Calu3 (cell line): ENCODE measurements at regions not wholly inside any gene's neighbourhood (a gene's known extent, or its start where the extent isn't known, plus 50 kb on each side); places are given as distances from the start of the nearest gene placed in this dataset.

Source experiments
- BruUV-seq: library from RNA; stranded (reverse); fragments of 400-500 nt; replicated peaks from 2 replicates; lab custom pipeline; 2021; lab: Mats Ljungman, UMichigan
- CTCF ChIA-PET: fragments of 300-600 bp; sonication (Branson Sonifier 250); formaldehyde crosslinking; loops from one replicate; lab custom pipeline; 2022; ENCODE audit warnings: antibody characterized with exemption; lab: Charles Lee
- DNase-seq: peaks from one replicate; pipeline ENCODE4 v3.0.0; 2022
- H3K27ac Mint-ChIP-seq: one replicate; pipeline ENCODE4 v1.8.0; 2022; ENCODE audit warnings: mixed read lengths; ENCODE audit not compliant: unreplicated experiment
- H3K27me3 Mint-ChIP-seq: one replicate; pipeline ENCODE4 v1.8.0; 2022; ENCODE audit warnings: mixed read lengths; ENCODE audit not compliant: unreplicated experiment
- H3K36me3 Mint-ChIP-seq: one replicate; pipeline ENCODE4 v1.8.0; 2022; ENCODE audit warnings: mild to moderate bottlenecking, moderate library complexity, mixed read lengths; ENCODE audit not compliant: insufficient read depth, unreplicated experiment
- H3K4me1 Mint-ChIP-seq: one replicate; pipeline ENCODE4 v1.8.0; 2022; ENCODE audit warnings: mild to moderate bottlenecking, low read depth, mixed read lengths; ENCODE audit not compliant: unreplicated experiment
- H3K4me3 Mint-ChIP-seq: one replicate; pipeline ENCODE4 v1.8.0; 2022; ENCODE audit warnings: mild to moderate bottlenecking, low read depth, moderate library complexity, mixed read lengths; ENCODE audit not compliant: unreplicated experiment
- H3K9me3 Mint-ChIP-seq: one replicate; pipeline ENCODE4 v1.8.0; 2022; ENCODE audit warnings: low read depth, mixed read lengths; ENCODE audit not compliant: unreplicated experiment
- CTCF ChIP-seq: fragments of 200-600 bp; IDR thresholded peaks from one replicate; pipeline ENCODE4 v1.8.0; 2022; ENCODE audit warnings: antibody characterized with exemption; ENCODE audit not compliant: unreplicated experiment
- intact Hi-C: fragments of 100-400 bp; cut with micrococcal nuclease; formaldehyde crosslinking; loops from one replicate; pipeline ENCODE4 v1.10.0; 2022; ENCODE audit not compliant: unreplicated experiment

DNA sequence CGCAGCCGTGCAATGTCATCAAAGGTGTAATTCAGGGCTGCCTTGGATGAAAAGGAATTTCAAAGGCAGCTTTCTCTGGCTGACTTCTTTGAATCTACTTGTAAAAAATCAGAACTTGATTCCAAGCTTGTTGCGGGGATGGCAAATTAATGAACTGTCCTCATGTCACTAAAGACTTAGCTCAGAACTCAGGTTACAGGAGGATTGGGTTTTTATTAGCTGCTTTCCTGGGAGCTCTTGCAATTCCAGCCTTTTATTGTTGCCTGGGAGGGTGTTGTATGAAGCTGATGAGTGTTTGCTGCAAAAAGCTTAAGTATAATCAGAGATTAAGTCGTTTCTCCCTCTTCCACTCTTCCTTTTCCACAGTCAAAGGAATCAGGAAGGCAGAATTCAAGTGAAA lies 113.0 kb upstream of the CDH4 start:
- Mint-ChIP-seq H3K27ac (no peak overlapping the region), H3K27me3 (peaks cover 42% of the 10 kb centered on the region), H3K9me3 (peaks cover 3% of the 10 kb centered on the region), H3K4me1 (no peaks in the 10 kb centered on the region), H3K4me3 (no peak overlapping the region), H3K36me3 (no peaks in the 10 kb centered on the region)
- DNase-seq = no peak
- intact Hi-C loops = no loop called here
- CTCF ChIA-PET = no interaction called here
- no TSS peak for BruUV-seq
- TF ChIP-seq CTCF = no peak

- Mint-ChIP-seq H3K4me1 (no peaks in the 10 kb centered on the region), H3K27ac (no peak overlapping the region), H3K4me3 (no peak overlapping the region), H3K9me3 (peaks cover 3% of the 10 kb centered on the region), H3K27me3 (peaks cover 45% of the 10 kb centered on the region), H3K36me3 (no peaks in the 10 kb centered on the region)
- no peak for TF ChIP-seq CTCF
- no peak for DNase-seq
- intact Hi-C loops = no loop called here
- BruUV-seq = no TSS peak
- CTCF ChIA-PET = no interaction called here
Observed at GRCh38 chr20:61140576-61140975, 111.5 kb upstream of the CDH4 start.

DNA sequence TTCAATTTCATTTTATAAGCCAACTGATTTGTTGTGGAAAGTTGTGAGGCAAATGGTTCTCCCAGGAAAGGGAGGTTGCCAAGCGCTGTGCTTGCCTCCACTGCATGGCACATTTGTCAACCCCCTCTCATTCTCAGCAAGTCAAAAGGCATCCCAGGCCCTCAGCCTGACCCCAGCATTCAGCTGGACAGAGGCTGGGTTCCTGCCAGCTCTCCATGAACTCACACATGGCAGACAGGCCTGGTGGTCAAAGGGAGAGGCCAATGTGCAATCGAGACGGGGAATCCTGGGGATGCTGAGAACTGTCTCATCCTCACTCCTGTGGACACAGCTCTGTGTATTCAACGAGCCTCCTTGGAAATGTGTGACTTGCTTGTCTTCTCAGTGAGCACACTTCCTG lies 106.0 kb upstream of the CDH4 start:
- BruUV-seq = no TSS peak
- CTCF ChIA-PET = no interaction called here

DNA sequence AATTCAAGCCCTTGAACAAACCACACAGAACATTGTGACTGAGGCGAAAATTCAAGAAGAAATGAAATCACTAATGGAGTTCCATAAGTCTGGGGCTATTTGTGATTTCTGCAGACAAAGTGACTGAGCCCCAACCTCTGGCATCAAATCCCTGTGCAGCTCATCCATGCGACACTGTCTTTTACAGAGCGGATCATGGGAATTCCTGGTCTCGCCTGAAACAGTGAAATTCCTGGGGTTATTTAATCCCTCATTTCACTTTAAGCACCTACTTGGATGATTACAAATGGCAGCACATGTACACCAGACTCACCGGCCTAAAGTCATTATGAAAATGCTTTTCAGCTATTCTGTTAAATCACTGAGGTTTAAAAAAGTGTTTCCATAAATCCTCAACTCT lies 102.4 kb upstream of the CDH4 start:
- no peak for TF ChIP-seq CTCF
- Mint-ChIP-seq H3K27ac (no peak overlapping the region), H3K4me1 (no peaks in the 10 kb centered on the region), H3K27me3 (peaks cover 45% of the 10 kb centered on the region), H3K4me3 (no peak overlapping the region), H3K9me3 (peaks cover 6% of the 10 kb centered on the region), H3K36me3 (no peaks in the 10 kb centered on the region)
- no TSS peak for BruUV-seq
- intact Hi-C loops = no loop called here
- CTCF ChIA-PET = interaction anchor here (0.6 to 0.7 kb wide), 2 partner anchors 15 to 1368 kb away, joined by 4 read pairs; no protein-coding TSS in a partner anchor
- DNase-seq = no peak

More for the DNA sequence above, 106.0 kb upstream of the CDH4 start:
- intact Hi-C loops = no loop called here
- Mint-ChIP-seq H3K27ac (no peak overlapping the region), H3K4me3 (no peak overlapping the region), H3K4me1 (no peaks in the 10 kb centered on the region), H3K27me3 (peaks cover 38% of the 10 kb centered on the region), H3K36me3 (no peaks in the 10 kb centered on the region), H3K9me3 (peaks cover 6% of the 10 kb centered on the region)
- no peak for DNase-seq
- TF ChIP-seq CTCF = no peak
